GM12891 (cell line): ENCODE measurements at regions not wholly inside any gene's neighbourhood (a gene's known extent, or its start where the extent isn't known, plus 50 kb on each side); places are given as distances from the start of the nearest gene placed in this dataset.

ENCODE experiments used
- POLR2A ChIP-seq: IDR thresholded peaks from 2 replicates; pipeline ENCODE4 v1.6.1; 2011; ENCODE audit warnings: low read depth, low read length, control low read depth
- POLR2AphosphoS5 ChIP-seq: IDR thresholded peaks from 2 replicates; pipeline ENCODE4 v1.6.1; 2011; ENCODE audit warnings: low read depth, low read length, control low read depth

DNA sequence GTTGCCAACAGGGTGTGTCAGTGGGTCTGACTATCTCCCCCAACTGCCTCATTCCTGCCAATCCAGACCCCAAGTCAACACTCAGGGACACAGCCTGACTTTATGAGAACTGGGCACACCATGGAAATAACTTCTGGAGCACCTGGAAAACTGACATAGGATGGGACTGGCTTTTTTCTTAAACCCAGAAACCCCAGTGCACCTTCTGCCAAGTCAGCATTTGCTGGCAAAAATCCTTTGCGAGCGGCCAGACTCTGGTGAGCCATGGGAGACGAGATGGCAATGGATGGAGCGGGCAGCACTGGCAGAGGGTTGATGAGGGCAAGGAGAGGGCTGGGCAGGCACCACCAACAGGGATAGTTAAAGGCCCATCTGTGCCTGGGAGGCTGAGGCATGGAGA, 114.4 kb upstream of the OSMR start:
- TF ChIP-seq POLR2A: no peak
- TF ChIP-seq POLR2AphosphoS5: no peak
